ENCODE measurements at regions not wholly inside any gene's neighbourhood (a gene's known extent, or its start where the extent isn't known, plus 50 kb on each side); places are given as distances from the start of the nearest gene placed in this dataset.

DNA sequence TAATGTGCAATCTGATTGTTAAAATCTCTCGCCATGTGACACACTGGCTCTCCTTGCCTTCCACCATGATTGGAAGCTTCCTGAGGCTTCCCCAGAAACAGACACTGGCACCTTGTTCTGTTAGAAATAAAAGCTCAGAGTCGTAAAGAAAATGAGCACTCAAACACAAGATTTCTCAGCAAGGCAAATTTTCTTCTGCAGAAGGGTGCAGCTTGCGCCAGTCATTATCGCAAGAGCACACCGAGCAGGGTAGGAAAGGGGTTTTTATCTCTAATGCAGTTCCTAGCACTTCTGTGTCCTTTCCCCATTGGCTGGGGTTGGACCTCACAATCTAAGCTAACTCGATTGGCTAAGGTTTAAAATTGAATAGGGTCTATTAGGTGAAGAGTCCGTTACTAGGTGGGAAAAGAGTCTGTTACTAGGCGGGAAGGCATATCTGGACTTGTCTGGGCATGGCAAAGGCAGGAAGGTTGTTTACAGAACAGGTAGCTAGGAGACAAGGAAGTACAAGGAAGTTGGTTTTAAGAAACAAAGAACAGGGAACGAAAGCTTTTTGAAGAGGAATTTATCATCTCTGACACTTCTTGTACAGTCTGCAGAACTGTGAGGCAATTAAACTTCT lies 62.6 kb upstream of the BICD1 start:
- no peak for DNase-seq

DNA sequence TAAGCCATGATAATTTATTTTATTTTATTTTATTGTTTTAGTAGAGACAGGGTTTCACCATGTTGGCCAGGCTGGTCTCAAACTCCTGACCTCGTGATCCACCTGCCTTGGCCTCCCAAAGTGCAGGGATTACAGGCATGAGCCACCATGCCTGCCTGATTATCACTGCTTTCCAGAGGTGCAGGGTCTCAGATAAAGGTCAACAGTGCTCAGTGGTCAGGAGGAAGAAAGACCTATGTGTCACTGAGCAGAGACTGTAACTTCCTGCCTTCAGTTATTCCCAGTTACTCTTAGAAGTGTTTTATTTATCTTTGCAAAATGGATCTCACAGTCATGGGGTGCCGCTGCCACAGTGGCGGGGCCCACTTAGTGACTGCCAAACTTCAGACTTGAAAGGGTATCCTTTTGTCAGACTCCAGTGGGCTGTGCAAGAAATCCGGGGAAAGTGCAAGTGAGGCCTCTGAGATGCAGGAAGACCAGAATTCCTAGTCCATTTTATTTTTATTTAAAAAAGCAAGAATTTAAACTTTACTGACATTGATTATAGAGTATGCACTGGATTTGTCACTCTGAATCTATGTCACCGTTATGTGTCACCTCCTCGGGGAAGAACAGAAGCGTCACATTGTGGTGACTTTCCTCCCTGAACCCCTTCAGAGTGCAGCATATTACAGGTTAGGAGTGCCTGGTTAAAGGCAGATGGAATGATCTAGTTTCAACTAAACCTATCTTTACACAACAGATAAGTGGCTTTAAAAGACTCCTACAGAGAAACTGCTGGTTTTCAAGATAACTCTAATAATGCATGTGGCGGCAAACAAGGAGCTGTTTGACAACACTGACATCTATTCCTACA lies 59.1 kb upstream of the BICD1 start:
- DNase-seq: no peak

DNA sequence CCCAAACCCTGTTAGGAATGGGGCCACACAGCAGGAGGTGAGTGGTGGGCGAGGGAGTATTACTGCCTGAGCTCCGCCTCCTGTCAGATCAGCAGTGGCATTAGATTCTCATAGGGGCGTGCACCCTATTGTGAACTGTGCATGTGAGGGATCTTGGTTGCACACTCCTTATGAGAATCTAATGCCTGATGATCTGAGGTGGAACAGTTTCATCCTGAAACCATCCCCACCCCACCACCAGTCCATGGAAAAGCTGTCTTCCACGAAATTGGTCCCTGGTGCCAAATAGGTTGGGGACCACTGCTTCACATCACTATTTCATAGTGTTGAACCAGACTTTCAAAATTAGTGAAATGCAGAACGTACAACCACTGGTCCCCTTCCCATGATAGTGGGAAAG lies 57.9 kb upstream of the BICD1 start:
- no peak for DNase-seq

DNA sequence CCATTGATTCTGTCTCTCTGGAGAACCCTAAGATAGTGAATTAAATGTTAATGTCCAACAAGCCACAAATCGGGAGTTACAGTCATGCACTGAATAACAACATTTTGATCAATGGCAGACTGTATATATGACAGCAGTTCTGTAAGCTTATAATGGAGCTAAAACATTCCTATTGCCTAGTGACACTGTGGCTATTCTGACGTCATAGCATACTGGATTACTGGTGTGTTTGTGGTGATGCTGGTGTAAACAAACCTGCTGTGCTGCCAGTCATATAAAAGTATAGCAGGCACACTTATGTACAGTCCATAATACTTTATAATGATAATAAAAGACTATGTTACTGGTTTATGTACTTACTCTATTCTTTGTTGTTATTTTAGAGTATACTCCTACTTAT lies 56.7 kb upstream of the BICD1 start:
- DNase-seq: no peak

DNA sequence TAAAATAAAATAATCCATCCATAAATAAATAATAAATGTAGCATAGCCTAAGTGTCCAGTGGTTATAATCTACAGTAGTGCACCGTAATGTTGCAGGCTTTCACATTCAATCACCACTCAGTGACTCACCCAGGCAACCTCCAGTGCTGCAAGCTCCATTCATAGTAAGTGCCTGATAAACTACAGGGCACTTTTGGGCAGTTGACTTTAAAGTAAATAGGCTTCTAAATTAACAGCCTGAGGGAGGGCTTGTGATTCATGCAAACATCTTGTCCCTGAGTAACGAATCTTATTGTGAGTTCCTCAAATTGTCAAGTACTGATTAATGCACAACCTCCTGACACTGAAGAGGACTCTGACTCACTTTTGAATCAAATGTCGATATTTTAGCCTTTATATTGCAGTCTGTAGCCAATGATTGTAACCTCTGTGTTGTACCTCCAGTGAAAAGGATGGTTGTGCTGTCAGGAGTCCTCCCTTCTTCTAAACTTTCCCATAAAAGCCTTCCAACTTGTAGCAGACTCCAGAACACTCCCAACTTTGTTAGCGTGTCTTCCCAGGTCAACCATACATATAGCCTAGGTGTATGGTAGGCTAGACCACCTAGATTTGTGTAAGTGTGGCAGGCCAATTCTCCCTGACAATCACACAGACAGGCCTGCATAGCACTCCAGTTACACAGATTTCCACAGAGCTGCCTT lies 55.0 kb upstream of the BICD1 start:
- peak in 1 of 56 donors; percentile 6 for DNase-seq

DNA sequence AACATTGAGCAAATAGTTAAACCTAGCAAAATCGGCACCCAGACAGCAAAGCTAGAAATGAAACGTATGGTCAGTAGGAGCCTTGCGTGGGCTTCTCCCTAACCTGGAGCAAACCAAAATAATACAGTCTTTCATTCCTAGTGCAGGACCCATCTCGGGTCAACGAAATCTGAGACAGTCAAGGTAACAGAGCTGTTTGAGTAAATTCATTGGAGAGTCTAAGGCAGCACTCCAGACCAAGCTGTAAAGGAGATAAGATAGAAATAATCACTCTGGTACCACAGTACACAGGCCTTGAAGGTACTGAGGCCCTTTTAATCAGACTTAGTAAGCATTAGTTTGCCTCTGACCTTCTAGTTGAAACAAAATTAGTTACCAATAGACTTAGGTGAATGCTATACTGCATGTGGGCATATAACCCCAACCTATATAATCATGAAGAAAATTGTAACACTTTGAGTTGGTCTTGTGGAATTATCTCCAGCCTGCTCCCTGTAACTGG lies 54.4 kb upstream of the BICD1 start:
- DNase-seq: no peak

DNA sequence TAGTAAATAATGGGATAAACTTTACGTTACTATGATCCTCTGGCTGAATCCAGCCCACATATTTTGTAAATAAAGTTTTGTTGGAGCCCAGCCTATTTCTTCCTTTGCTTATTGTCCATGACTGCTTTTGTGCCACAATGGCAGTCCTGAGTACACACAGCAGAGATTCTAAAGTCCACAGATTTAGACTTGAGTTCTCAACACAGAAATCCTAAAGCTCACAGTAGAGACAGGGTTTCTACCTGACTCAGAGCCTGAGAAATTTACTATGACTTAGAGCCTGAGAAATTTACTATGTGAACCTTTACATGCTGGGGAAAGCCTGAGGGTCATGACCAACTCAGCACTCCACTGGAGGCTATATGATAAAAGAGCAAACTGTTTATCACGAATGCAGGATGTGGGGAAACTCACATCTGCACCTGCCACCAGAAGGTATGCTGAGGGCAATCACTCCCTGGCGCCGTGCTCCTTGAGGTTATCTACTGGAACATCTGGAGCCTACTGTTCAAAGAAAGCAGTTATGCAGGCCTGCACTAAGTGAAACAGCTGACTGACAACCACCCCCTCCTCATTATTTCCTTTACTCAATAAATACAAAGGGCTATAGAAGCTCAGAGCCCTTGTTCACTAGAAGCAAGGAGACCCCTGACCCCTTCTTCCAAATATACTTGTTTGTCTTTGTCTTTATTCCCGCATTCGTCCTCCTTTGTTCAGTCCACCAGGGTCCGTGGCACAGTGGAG lies 52.6 kb upstream of the BICD1 start:
- DNase-seq: no peak

All from amygdala (tissue), 56 donors.